CD4-positive, alpha-beta T cell (primary cell): ENCODE measurements at regions not wholly inside any gene's neighbourhood (a gene's known extent, or its start where the extent isn't known, plus 50 kb on each side); places are given as distances from the start of the nearest gene placed in this dataset.

Experiments
- ATAC-seq: fragments of 200-7000 bp; cut with Tn5 transposase; one replicate; pipeline ENCODE4 v1.10.0; 2022; ENCODE audit warnings: mild to moderate bottlenecking; ENCODE audit not compliant: poor library complexity
- CTCF ChIA-PET: fragments of 350-600 bp; sonication (Branson Sonifier 250); formaldehyde crosslinking; loops from one replicate; lab custom pipeline; 2021; ENCODE audit warnings: antibody characterized with exemption, inconsistent platforms; lab: Charles Lee
- POLR2A ChIA-PET: fragments of 350-600 bp; sonication (Branson Sonifier 250); formaldehyde crosslinking; loops from one replicate; lab custom pipeline; 2021; ENCODE audit warnings: antibody characterized with exemption, inconsistent platforms; lab: Charles Lee
- DNase-seq, 14 experiments: peaks; one replicate each; pipeline ENCODE4 v3.0.0-alpha.2; 2013 to 2020; ENCODE audit warnings: mixed read lengths in 2 of 14
- H3K27ac ChIP-seq, 2 donors: one replicate each; pipeline versions ENCODE4 v1.5.1 to v1.7.0; 2013; ENCODE audit warnings: low read length in 2 of 2, low read depth in 1 of 2, mild to moderate bottlenecking in 1 of 2
- H3K27me3 ChIP-seq, 2 experiments: 1 replicate in 1 of 2; 2 replicates in 1 of 2; pipeline versions ENCODE4 v1.6.1 to v1.7.0; 2013; ENCODE audit warnings: low read length in 2 of 2, control low read depth in 1 of 2, mild to moderate bottlenecking in 1 of 2, moderate library complexity in 1 of 2; ENCODE audit not compliant: insufficient read depth in 2 of 2, control insufficient read depth in 1 of 2
- H3K36me3 ChIP-seq: one replicate; pipeline ENCODE4 v1.6.1; 2013; ENCODE audit warnings: low read length, control low read depth; ENCODE audit not compliant: insufficient read depth
- H3K4me1 ChIP-seq: one replicate; pipeline ENCODE4 v1.6.1; 2013; ENCODE audit warnings: low read length, control low read depth; ENCODE audit not compliant: insufficient read depth
- H3K4me3 ChIP-seq: one replicate; pipeline ENCODE4 v1.5.1; 2013; ENCODE audit warnings: mild to moderate bottlenecking, low read length, moderate library complexity
- H3K9me3 ChIP-seq, 2 experiments: 1 replicate in 1 of 2; 2 replicates in 1 of 2; pipeline versions ENCODE4 v1.6.1 to v1.7.0; 2013; ENCODE audit warnings: low read length in 2 of 2, mild to moderate bottlenecking in 2 of 2, control low read depth in 1 of 2, moderate library complexity in 1 of 2; ENCODE audit not compliant: control insufficient read depth in 1 of 2, insufficient read depth in 1 of 2
- H3K27ac Mint-ChIP-seq: one replicate; pipeline ENCODE4 v1.8.0; 2020; ENCODE audit warnings: mixed read lengths
- H3K27me3 Mint-ChIP-seq: one replicate; pipeline ENCODE4 v1.8.0; 2021; ENCODE audit warnings: mixed read lengths
- H3K36me3 Mint-ChIP-seq: one replicate; pipeline ENCODE4 v1.8.0; 2021; ENCODE audit warnings: low read depth, mixed read lengths
- H3K4me1 Mint-ChIP-seq: one replicate; pipeline ENCODE4 v1.8.0; 2021; ENCODE audit warnings: low read depth, mixed read lengths
- H3K4me3 Mint-ChIP-seq: one replicate; pipeline ENCODE4 v1.8.0; 2020; ENCODE audit warnings: mild to moderate bottlenecking, mixed read lengths
- H3K9me3 Mint-ChIP-seq: one replicate; pipeline ENCODE4 v1.8.0; 2020; ENCODE audit warnings: mixed read lengths
- intact Hi-C, 2 experiments: fragments of 100-400 bp; cut with DNase I in 1 of 2; cut with micrococcal nuclease in 1 of 2; formaldehyde crosslinking; loops; one replicate each; pipeline versions ENCODE4 v1.15.1 to v1.9.0; 2023 to 2025; cut with DNase I, micrococcal nuclease
- TF ChIP-seq, protein P1 (sequence below): fragments of 200-600 bp; IDR thresholded peaks from one replicate; pipeline ENCODE4 v1.8.0; 2022; ENCODE audit warnings: antibody characterized with exemption, mild to moderate bottlenecking

DNA sequence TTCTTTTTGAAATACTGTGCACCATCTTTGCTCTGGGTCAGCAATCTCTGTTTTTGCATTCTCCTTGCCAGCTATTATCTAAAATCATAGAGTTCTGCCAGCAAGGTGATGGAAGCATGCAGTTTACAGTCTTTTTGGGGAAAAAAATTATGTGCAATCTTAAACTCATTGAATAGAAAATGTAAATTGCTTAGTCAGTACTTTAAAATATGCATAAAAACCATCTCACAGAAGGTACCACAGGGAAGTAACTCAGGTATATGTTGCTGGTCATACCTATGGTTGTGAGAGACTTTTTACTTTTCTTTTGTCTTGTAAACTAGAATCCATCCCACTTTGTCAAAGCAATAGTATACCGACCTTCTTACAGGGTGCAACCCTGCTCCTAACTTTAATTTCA lies 469.8 kb upstream of the ANO3 start:
- intact Hi-C loops, result no loop called here
- no peaks in the 10 kb centered on the region for H3K4me1 ChIP-seq

DNA sequence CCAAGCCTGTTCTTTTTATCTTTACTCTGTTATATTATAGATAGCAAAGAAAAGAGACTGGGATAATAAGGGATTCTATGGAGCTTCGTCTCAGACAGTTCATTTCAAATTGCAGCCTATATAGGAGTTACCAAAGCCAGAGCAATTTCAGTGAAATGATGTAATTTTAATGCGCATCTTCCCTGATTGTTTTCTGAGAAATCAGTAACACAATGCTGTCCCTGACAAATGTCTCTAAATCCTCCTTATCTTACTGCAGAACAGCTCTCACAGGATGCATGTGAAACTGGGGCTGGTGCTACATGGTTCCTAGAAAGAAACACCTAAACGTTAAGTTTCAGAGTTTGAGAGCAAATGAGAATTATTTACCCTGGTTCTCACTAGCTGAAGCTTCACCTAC lies 467.9 kb upstream of the ANO3 start:
- intact Hi-C loops, result no loop called here
- no peaks in the 10 kb centered on the region for H3K9me3 ChIP-seq
- DNase-seq (no peak), ATAC-seq (no peak)
- no peak overlapping the region for H3K4me3 ChIP-seq
- no peaks in the 10 kb centered on the region for H3K27me3 Mint-ChIP-seq
- H3K9me3 Mint-ChIP-seq, result no peaks in the 10 kb centered on the region
- no peaks in the 10 kb centered on the region for H3K27me3 ChIP-seq
- H3K36me3 ChIP-seq, result no peaks in the 10 kb centered on the region
- H3K36me3 Mint-ChIP-seq, result no peaks in the 10 kb centered on the region
- H3K4me3 Mint-ChIP-seq, result no peak overlapping the region
- ChIA-PET POLR2A (no interaction called here), CTCF (no interaction called here)
- no peaks in the 10 kb centered on the region for H3K4me1 ChIP-seq
- no peak overlapping the region for H3K27ac Mint-ChIP-seq
- TF ChIP-seq, protein P1, sequence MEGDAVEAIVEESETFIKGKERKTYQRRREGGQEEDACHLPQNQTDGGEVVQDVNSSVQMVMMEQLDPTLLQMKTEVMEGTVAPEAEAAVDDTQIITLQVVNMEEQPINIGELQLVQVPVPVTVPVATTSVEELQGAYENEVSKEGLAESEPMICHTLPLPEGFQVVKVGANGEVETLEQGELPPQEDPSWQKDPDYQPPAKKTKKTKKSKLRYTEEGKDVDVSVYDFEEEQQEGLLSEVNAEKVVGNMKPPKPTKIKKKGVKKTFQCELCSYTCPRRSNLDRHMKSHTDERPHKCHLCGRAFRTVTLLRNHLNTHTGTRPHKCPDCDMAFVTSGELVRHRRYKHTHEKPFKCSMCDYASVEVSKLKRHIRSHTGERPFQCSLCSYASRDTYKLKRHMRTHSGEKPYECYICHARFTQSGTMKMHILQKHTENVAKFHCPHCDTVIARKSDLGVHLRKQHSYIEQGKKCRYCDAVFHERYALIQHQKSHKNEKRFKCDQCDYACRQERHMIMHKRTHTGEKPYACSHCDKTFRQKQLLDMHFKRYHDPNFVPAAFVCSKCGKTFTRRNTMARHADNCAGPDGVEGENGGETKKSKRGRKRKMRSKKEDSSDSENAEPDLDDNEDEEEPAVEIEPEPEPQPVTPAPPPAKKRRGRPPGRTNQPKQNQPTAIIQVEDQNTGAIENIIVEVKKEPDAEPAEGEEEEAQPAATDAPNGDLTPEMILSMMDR, result no peak
- no peaks in the 10 kb centered on the region for H3K4me1 Mint-ChIP-seq
- no peak overlapping the region for H3K27ac ChIP-seq

More for the DNA sequence above, 469.8 kb upstream of the ANO3 start:
- Mint-ChIP-seq H3K36me3 (no peaks in the 10 kb centered on the region), H3K4me1 (no peaks in the 10 kb centered on the region), H3K27me3 (no peaks in the 10 kb centered on the region), H3K27ac (no peak overlapping the region), H3K9me3 (no peaks in the 10 kb centered on the region), H3K4me3 (no peak overlapping the region)
- Histone ChIP-seq H3K9me3 (no peaks in the 10 kb centered on the region), H3K27ac (no peak overlapping the region), H3K27me3 (no peaks in the 10 kb centered on the region), H3K36me3 (no peaks in the 10 kb centered on the region), H3K4me3 (no peak overlapping the region)
- no peak for DNase-seq
- ChIA-PET POLR2A (no interaction called here), CTCF (no interaction called here)
- no peak for ATAC-seq
- TF ChIP-seq, protein P1, result no peak

DNA sequence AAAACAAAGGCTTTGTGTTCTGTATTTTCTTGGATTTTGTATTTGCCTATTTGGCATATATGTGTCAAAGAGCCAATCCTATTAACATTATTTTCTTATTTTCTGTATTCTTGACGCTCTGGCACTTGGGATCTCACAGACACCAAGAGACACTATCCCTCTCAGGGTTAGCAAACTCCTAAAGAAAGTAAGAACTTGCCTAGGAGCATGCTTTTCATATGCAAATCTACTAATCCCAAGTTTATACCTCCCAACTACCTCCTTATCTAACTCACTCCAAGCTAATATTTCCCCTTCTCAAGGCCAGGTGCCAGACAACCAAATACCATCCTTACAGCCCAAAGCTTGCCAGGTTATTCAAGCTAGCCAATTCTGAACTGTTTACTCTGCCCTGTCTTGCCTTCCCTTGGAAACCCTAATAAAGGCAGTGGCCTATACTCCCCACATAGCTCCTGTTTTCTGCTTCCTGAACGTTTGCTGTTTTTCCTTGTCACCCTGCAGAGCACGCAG lies 455.4 kb upstream of the ANO3 start:
- POLR2A ChIA-PET, result no interaction called here
- Mint-ChIP-seq H3K4me3 (no peak overlapping the region), H3K9me3 (peaks cover 8% of the 10 kb centered on the region), H3K27ac (no peak overlapping the region), H3K36me3 (no peaks in the 10 kb centered on the region), H3K4me1 (no peaks in the 10 kb centered on the region), H3K27me3 (no peaks in the 10 kb centered on the region)
- Histone ChIP-seq H3K27ac (no peak overlapping the region), H3K36me3 (no peaks in the 10 kb centered on the region), H3K9me3 (no peaks in the 10 kb centered on the region), H3K4me1 (no peaks in the 10 kb centered on the region), H3K27me3 (no peaks in the 10 kb centered on the region), H3K4me3 (no peak overlapping the region)
- TF ChIP-seq, protein P1, result no peak
- CTCF ChIA-PET, result no interaction called here
- ATAC-seq, result no peak
- DNase-seq, result no peak
- intact Hi-C loops, result no loop called here
